ENCODE measurements at regions not wholly inside any gene's neighbourhood (a gene's known extent, or its start where the extent isn't known, plus 50 kb on each side); places are given as distances from the start of the nearest gene placed in this dataset.
"Not testable (repeated sequence)": the region's sequence is repeated elsewhere in the genome, so short reads cannot be mapped to it uniquely, and the experiment has no call there.

GRCh38 chr13:80168089-80168850 is 172.7 kb downstream of the SPRY2 start:
- no peaks in the 10 kb centered on the region for H3K9me3 ChIP-seq (ENCODE audit: control insufficient read depth in 1 of 2, low read length in 2 of 2)
- no peaks in the 10 kb centered on the region for H3K4me1 ChIP-seq (ENCODE audit: control insufficient read depth in 1 of 2, insufficient read depth in 2 of 2, low read length in 2 of 2)
- no peak overlapping the region for H3K4me3 ChIP-seq (ENCODE audit: low read depth in 1 of 2, low read length in 2 of 2)
- no peaks in the 10 kb centered on the region for H3K36me3 ChIP-seq (ENCODE audit: control insufficient read depth in 1 of 2, insufficient read depth in 2 of 2, low read length in 2 of 2)
- H3K27me3 ChIP-seq (ENCODE audit: low read depth, low read length), result no peaks in the 10 kb centered on the region
- no peak overlapping the region for H3K27ac ChIP-seq (ENCODE audit: low read length)

GRCh38 chr13:80166352-80166751 is 174.6 kb downstream of the SPRY2 start:
- Histone ChIP-seq H3K9me3 (ENCODE audit: control insufficient read depth in 1 of 2, low read length in 2 of 2) (no peaks in the 10 kb centered on the region), H3K27ac (ENCODE audit: low read length) (no peak overlapping the region), H3K4me1 (ENCODE audit: control insufficient read depth in 1 of 2, insufficient read depth in 2 of 2, low read length in 2 of 2) (no peaks in the 10 kb centered on the region), H3K27me3 (ENCODE audit: low read depth, low read length) (no peaks in the 10 kb centered on the region), H3K4me3 (ENCODE audit: low read depth in 1 of 2, low read length in 2 of 2) (no peak overlapping the region), H3K36me3 (ENCODE audit: control insufficient read depth in 1 of 2, insufficient read depth in 2 of 2, low read length in 2 of 2) (no peaks in the 10 kb centered on the region)

DNA sequence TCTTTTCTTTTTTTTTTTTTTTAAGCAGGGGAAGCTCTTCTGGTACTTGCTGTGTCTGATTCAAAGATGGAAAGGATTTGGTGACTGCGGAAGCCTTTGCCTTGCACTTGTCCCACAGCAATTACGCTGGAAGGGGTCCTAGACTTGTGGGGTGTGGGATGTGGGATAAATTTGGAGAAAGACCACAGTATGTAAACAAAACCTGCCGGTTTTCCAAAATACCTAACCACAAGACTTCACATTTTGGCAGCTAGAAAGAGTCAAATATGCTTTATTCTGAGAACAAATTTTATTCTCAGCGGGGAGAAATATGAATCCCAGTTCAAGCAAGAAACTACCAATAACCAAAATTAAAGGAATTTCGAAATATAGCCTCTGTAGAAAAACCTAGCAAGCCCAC is 176.5 kb downstream of the SPRY2 start:
- no peak overlapping the region for H3K27ac ChIP-seq (ENCODE audit: low read length)
- H3K36me3 ChIP-seq (ENCODE audit: control insufficient read depth in 1 of 2, insufficient read depth in 2 of 2, low read length in 2 of 2), result no peaks in the 10 kb centered on the region
- no peaks in the 10 kb centered on the region for H3K4me1 ChIP-seq (ENCODE audit: control insufficient read depth in 1 of 2, insufficient read depth in 2 of 2, low read length in 2 of 2)
- no peak overlapping the region for H3K4me3 ChIP-seq (ENCODE audit: low read depth in 1 of 2, low read length in 2 of 2)
- H3K9me3 ChIP-seq (ENCODE audit: control insufficient read depth in 1 of 2, low read length in 2 of 2), result no peaks in the 10 kb centered on the region
- no peaks in the 10 kb centered on the region for H3K27me3 ChIP-seq (ENCODE audit: low read depth, low read length)

GRCh38 chr13:80161896-80162295 is 179.0 kb downstream of the SPRY2 start:
- Histone ChIP-seq H3K27me3 (ENCODE audit: low read depth, low read length) (no peaks in the 10 kb centered on the region), H3K4me1 (ENCODE audit: control insufficient read depth in 1 of 2, insufficient read depth in 2 of 2, low read length in 2 of 2) (no peaks in the 10 kb centered on the region), H3K9me3 (ENCODE audit: control insufficient read depth in 1 of 2, low read length in 2 of 2) (no peaks in the 10 kb centered on the region), H3K36me3 (ENCODE audit: control insufficient read depth in 1 of 2, insufficient read depth in 2 of 2, low read length in 2 of 2) (no peaks in the 10 kb centered on the region), H3K27ac (ENCODE audit: low read length) (no peak overlapping the region), H3K4me3 (ENCODE audit: low read depth in 1 of 2, low read length in 2 of 2) (no peak overlapping the region)

GRCh38 chr13:80161219-80161618 is 179.7 kb downstream of the SPRY2 start:
- Histone ChIP-seq H3K27ac (ENCODE audit: low read length) (no peak overlapping the region), H3K36me3 (ENCODE audit: control insufficient read depth in 1 of 2, insufficient read depth in 2 of 2, low read length in 2 of 2) (no peaks in the 10 kb centered on the region), H3K4me3 (ENCODE audit: low read depth in 1 of 2, low read length in 2 of 2) (no peak overlapping the region), H3K9me3 (ENCODE audit: control insufficient read depth in 1 of 2, low read length in 2 of 2) (no peaks in the 10 kb centered on the region), H3K27me3 (ENCODE audit: low read depth, low read length) (no peaks in the 10 kb centered on the region), H3K4me1 (ENCODE audit: control insufficient read depth in 1 of 2, insufficient read depth in 2 of 2, low read length in 2 of 2) (no peaks in the 10 kb centered on the region)

GRCh38 chr13:80160110-80160509 is 180.8 kb downstream of the SPRY2 start:
- Histone ChIP-seq H3K9me3 (ENCODE audit: control insufficient read depth in 1 of 2, low read length in 2 of 2) (no peaks in the 10 kb centered on the region), H3K27me3 (ENCODE audit: low read depth, low read length) (no peaks in the 10 kb centered on the region), H3K4me1 (ENCODE audit: control insufficient read depth in 1 of 2, insufficient read depth in 2 of 2, low read length in 2 of 2) (no peaks in the 10 kb centered on the region), H3K36me3 (ENCODE audit: control insufficient read depth in 1 of 2, insufficient read depth in 2 of 2, low read length in 2 of 2) (no peaks in the 10 kb centered on the region), H3K4me3 (ENCODE audit: low read depth in 1 of 2, low read length in 2 of 2) (no peak overlapping the region), H3K27ac (ENCODE audit: low read length) (no peak overlapping the region)

GRCh38 chr13:80157261-80157932 is 183.5 kb downstream of the SPRY2 start:
- Histone ChIP-seq H3K27me3 (ENCODE audit: low read depth, low read length) (no peaks in the 10 kb centered on the region), H3K4me3 (ENCODE audit: low read depth in 1 of 2, low read length in 2 of 2) (no peak overlapping the region), H3K4me1 (ENCODE audit: control insufficient read depth in 1 of 2, insufficient read depth in 2 of 2, low read length in 2 of 2) (no peaks in the 10 kb centered on the region), H3K36me3 (ENCODE audit: control insufficient read depth in 1 of 2, insufficient read depth in 2 of 2, low read length in 2 of 2) (no peaks in the 10 kb centered on the region), H3K9me3 (ENCODE audit: control insufficient read depth in 1 of 2, low read length in 2 of 2) (no peaks in the 10 kb centered on the region), H3K27ac (ENCODE audit: low read length) (no peak overlapping the region)

- H3K9me3 ChIP-seq (ENCODE audit: control insufficient read depth in 1 of 2, low read length in 2 of 2); H3K27ac ChIP-seq (ENCODE audit: low read length); H3K36me3 ChIP-seq (ENCODE audit: control insufficient read depth in 1 of 2, insufficient read depth in 2 of 2, low read length in 2 of 2); H3K4me1 ChIP-seq (ENCODE audit: control insufficient read depth in 1 of 2, insufficient read depth in 2 of 2, low read length in 2 of 2); H3K27me3 ChIP-seq (ENCODE audit: low read depth, low read length); H3K4me3 ChIP-seq (ENCODE audit: low read depth in 1 of 2, low read length in 2 of 2): not testable (repeated sequence)
Measured at GRCh38 chr13:80152142-80152541, 188.8 kb downstream of the SPRY2 start.

- Histone ChIP-seq H3K36me3 (ENCODE audit: control insufficient read depth in 1 of 2, insufficient read depth in 2 of 2, low read length in 2 of 2) (no peaks in the 10 kb centered on the region), H3K4me1 (ENCODE audit: control insufficient read depth in 1 of 2, insufficient read depth in 2 of 2, low read length in 2 of 2) (no peaks in the 10 kb centered on the region), H3K27me3 (ENCODE audit: low read depth, low read length) (no peaks in the 10 kb centered on the region), H3K9me3 (ENCODE audit: control insufficient read depth in 1 of 2, low read length in 2 of 2) (no peaks in the 10 kb centered on the region), H3K27ac (ENCODE audit: low read length) (no peak overlapping the region), H3K4me3 (ENCODE audit: low read depth in 1 of 2, low read length in 2 of 2) (no peak overlapping the region)
Measured at GRCh38 chr13:80151016-80151415, 189.9 kb downstream of the SPRY2 start.

DNA sequence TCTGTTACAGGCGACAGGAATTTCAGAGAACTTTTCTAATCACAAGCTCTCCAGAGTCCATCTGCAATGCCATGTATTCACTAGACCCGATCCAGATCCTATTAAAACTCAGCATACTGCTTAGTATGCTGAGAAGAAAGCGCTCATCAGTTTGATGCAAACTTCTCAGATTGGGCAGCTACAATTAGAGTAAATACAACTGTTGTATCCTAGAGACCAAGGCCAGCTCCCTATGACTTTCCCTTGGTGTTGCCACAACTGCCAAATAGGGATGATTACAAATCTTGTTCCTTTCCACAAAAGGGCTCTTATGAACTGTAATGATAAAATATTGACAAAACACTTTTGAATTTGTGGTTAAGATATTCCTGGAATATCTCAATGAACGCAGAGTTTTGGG is 191.2 kb downstream of the SPRY2 start:
- no peak overlapping the region for H3K27ac ChIP-seq (ENCODE audit: low read length)
- no peaks in the 10 kb centered on the region for H3K27me3 ChIP-seq (ENCODE audit: low read depth, low read length)
- H3K36me3 ChIP-seq (ENCODE audit: control insufficient read depth in 1 of 2, insufficient read depth in 2 of 2, low read length in 2 of 2), result no peaks in the 10 kb centered on the region
- peaks cover 0 to 4% of the 10 kb centered on the region in 2 donors for H3K4me1 ChIP-seq (ENCODE audit: control insufficient read depth in 1 of 2, insufficient read depth in 2 of 2, low read length in 2 of 2)
- no peaks in the 10 kb centered on the region for H3K9me3 ChIP-seq (ENCODE audit: control insufficient read depth in 1 of 2, low read length in 2 of 2)
- H3K4me3 ChIP-seq (ENCODE audit: low read depth in 1 of 2, low read length in 2 of 2), result no peak overlapping the region

DNA sequence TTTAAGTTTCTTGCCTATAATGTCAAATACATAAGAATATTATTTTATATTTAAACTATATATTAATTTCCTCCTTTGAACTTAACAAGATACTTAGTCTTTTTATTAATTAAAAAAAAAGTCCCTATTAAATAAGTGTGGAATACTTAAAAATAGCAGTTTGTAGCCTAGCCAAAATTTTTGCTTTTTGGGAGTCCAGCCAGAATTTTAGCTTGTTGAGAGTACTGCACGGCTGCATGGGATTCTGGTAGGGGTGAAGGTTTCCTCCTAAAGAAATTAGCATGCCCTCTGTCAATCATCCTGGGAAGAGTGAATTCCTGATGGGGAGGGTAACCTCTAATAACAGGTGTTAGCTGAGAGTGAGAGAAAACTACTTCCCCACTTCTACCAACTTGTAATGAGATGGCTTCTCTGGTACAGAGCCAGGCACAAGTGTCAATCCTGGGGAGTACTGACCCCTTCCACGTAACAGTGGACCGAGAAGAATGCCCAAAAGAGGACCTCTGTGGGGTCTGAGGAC is 195.7 kb downstream of the SPRY2 start:
- Histone ChIP-seq H3K9me3 (ENCODE audit: control insufficient read depth in 1 of 2, low read length in 2 of 2) (no peaks in the 10 kb centered on the region), H3K27ac (ENCODE audit: low read length) (no peak overlapping the region), H3K36me3 (ENCODE audit: control insufficient read depth in 1 of 2, insufficient read depth in 2 of 2, low read length in 2 of 2) (no peaks in the 10 kb centered on the region), H3K27me3 (ENCODE audit: low read depth, low read length) (no peaks in the 10 kb centered on the region), H3K4me3 (ENCODE audit: low read depth in 1 of 2, low read length in 2 of 2) (no peak overlapping the region), H3K4me1 (ENCODE audit: control insufficient read depth in 1 of 2, insufficient read depth in 2 of 2, low read length in 2 of 2) (peaks cover 0 to 20% of the 10 kb centered on the region in 2 donors)
